CD4-positive, alpha-beta T cell (primary cell): ENCODE measurements at regions not wholly inside any gene's neighbourhood (a gene's known extent, or its start where the extent isn't known, plus 50 kb on each side); places are given as distances from the start of the nearest gene placed in this dataset.

Experiments used
- ATAC-seq: fragments of 200-7000 bp; cut with Tn5 transposase; one replicate; pipeline ENCODE4 v1.10.0; 2022; ENCODE audit warnings: mild to moderate bottlenecking; ENCODE audit not compliant: poor library complexity
- CTCF ChIA-PET: fragments of 350-600 bp; sonication (Branson Sonifier 250); formaldehyde crosslinking; loops from one replicate; lab custom pipeline; 2021; ENCODE audit warnings: antibody characterized with exemption, inconsistent platforms; lab: Charles Lee
- POLR2A ChIA-PET: fragments of 350-600 bp; sonication (Branson Sonifier 250); formaldehyde crosslinking; loops from one replicate; lab custom pipeline; 2021; ENCODE audit warnings: antibody characterized with exemption, inconsistent platforms; lab: Charles Lee
- DNase-seq, 14 experiments: peaks; one replicate each; pipeline ENCODE4 v3.0.0-alpha.2; 2013 to 2020; ENCODE audit warnings: mixed read lengths in 2 of 14
- H3K27ac ChIP-seq, 2 donors: one replicate each; pipeline versions ENCODE4 v1.5.1 to v1.7.0; 2013; ENCODE audit warnings: low read length in 2 of 2, low read depth in 1 of 2, mild to moderate bottlenecking in 1 of 2
- H3K27me3 ChIP-seq, 2 experiments: 1 replicate in 1 of 2; 2 replicates in 1 of 2; pipeline versions ENCODE4 v1.6.1 to v1.7.0; 2013; ENCODE audit warnings: low read length in 2 of 2, control low read depth in 1 of 2, mild to moderate bottlenecking in 1 of 2, moderate library complexity in 1 of 2; ENCODE audit not compliant: insufficient read depth in 2 of 2, control insufficient read depth in 1 of 2
- H3K36me3 ChIP-seq: one replicate; pipeline ENCODE4 v1.6.1; 2013; ENCODE audit warnings: low read length, control low read depth; ENCODE audit not compliant: insufficient read depth
- H3K4me1 ChIP-seq: one replicate; pipeline ENCODE4 v1.6.1; 2013; ENCODE audit warnings: low read length, control low read depth; ENCODE audit not compliant: insufficient read depth
- H3K4me3 ChIP-seq: one replicate; pipeline ENCODE4 v1.5.1; 2013; ENCODE audit warnings: mild to moderate bottlenecking, low read length, moderate library complexity
- H3K9me3 ChIP-seq, 2 experiments: 1 replicate in 1 of 2; 2 replicates in 1 of 2; pipeline versions ENCODE4 v1.6.1 to v1.7.0; 2013; ENCODE audit warnings: low read length in 2 of 2, mild to moderate bottlenecking in 2 of 2, control low read depth in 1 of 2, moderate library complexity in 1 of 2; ENCODE audit not compliant: control insufficient read depth in 1 of 2, insufficient read depth in 1 of 2
- H3K27ac Mint-ChIP-seq: one replicate; pipeline ENCODE4 v1.8.0; 2020; ENCODE audit warnings: mixed read lengths
- H3K27me3 Mint-ChIP-seq: one replicate; pipeline ENCODE4 v1.8.0; 2021; ENCODE audit warnings: mixed read lengths
- H3K36me3 Mint-ChIP-seq: one replicate; pipeline ENCODE4 v1.8.0; 2021; ENCODE audit warnings: low read depth, mixed read lengths
- H3K4me1 Mint-ChIP-seq: one replicate; pipeline ENCODE4 v1.8.0; 2021; ENCODE audit warnings: low read depth, mixed read lengths
- H3K4me3 Mint-ChIP-seq: one replicate; pipeline ENCODE4 v1.8.0; 2020; ENCODE audit warnings: mild to moderate bottlenecking, mixed read lengths
- H3K9me3 Mint-ChIP-seq: one replicate; pipeline ENCODE4 v1.8.0; 2020; ENCODE audit warnings: mixed read lengths
- intact Hi-C, 2 experiments: fragments of 100-400 bp; cut with DNase I in 1 of 2; cut with micrococcal nuclease in 1 of 2; formaldehyde crosslinking; loops; one replicate each; pipeline versions ENCODE4 v1.15.1 to v1.9.0; 2023 to 2025; cut with DNase I, micrococcal nuclease
- TF ChIP-seq, protein P1 (sequence below): fragments of 200-600 bp; IDR thresholded peaks from one replicate; pipeline ENCODE4 v1.8.0; 2022; ENCODE audit warnings: antibody characterized with exemption, mild to moderate bottlenecking

DNA sequence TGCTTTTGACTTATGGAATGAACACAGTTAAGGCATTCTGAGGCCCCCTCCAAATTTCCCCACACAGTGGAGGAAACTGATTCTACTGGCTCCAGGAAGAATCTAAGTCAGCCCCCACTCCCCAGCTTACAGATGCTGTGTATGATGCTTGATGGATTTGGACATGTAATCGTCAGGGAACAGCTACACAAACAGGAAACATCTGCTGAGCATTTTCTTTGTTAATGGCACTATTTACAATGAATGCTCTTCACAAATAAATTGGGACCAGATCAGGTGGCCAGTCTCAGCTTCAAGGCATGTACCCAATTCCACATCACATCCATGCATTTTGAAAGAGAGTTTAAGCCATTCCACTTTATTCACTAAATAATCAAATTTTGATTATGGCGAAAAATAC, 562.3 kb downstream of the SOX11 start:
- DNase-seq: no peak
- H3K4me3 ChIP-seq: no peak overlapping the region
- no peak for ATAC-seq
- ChIA-PET POLR2A (no interaction called here), CTCF (no interaction called here)
- no peaks in the 10 kb centered on the region for H3K4me1 ChIP-seq
- Mint-ChIP-seq H3K27ac (no peak overlapping the region), H3K4me3 (no peak overlapping the region), H3K9me3 (no peaks in the 10 kb centered on the region), H3K36me3 (no peaks in the 10 kb centered on the region), H3K4me1 (no peaks in the 10 kb centered on the region), H3K27me3 (no peaks in the 10 kb centered on the region)
- intact Hi-C loops: no loop called here
- TF ChIP-seq, protein P1, sequence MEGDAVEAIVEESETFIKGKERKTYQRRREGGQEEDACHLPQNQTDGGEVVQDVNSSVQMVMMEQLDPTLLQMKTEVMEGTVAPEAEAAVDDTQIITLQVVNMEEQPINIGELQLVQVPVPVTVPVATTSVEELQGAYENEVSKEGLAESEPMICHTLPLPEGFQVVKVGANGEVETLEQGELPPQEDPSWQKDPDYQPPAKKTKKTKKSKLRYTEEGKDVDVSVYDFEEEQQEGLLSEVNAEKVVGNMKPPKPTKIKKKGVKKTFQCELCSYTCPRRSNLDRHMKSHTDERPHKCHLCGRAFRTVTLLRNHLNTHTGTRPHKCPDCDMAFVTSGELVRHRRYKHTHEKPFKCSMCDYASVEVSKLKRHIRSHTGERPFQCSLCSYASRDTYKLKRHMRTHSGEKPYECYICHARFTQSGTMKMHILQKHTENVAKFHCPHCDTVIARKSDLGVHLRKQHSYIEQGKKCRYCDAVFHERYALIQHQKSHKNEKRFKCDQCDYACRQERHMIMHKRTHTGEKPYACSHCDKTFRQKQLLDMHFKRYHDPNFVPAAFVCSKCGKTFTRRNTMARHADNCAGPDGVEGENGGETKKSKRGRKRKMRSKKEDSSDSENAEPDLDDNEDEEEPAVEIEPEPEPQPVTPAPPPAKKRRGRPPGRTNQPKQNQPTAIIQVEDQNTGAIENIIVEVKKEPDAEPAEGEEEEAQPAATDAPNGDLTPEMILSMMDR: no peak
- H3K27me3 ChIP-seq: no peaks in the 10 kb centered on the region
- H3K36me3 ChIP-seq: no peaks in the 10 kb centered on the region
- no peak overlapping the region for H3K27ac ChIP-seq
- H3K9me3 ChIP-seq: no peaks in the 10 kb centered on the region

DNA sequence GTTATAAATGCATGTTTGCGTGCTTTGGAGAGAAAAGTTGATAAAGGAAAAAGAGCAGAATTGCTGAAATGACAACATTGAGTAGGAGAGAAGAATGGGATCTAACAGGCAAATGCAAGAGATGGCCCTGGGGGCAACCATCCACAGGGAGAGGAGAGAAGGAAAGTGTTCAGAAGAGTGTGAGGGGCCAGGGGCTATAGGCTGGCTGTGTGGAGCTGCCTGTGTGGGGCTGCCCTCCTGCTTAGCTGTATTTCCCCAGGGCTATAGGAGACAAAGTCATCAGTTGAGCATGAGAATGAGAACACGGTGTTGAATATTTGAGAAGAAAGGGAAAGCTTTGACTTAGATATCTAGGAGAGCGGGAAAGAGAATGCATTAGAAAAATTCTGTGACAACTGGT, 572.0 kb downstream of the SOX11 start:
- Histone ChIP-seq H3K9me3 (peaks cover 0 to 12% of the 10 kb centered on the region in 2 experiments), H3K36me3 (no peaks in the 10 kb centered on the region), H3K27ac (no peak overlapping the region), H3K4me3 (no peak overlapping the region), H3K4me1 (no peaks in the 10 kb centered on the region), H3K27me3 (no peaks in the 10 kb centered on the region)
- Mint-ChIP-seq H3K4me3 (no peak overlapping the region), H3K4me1 (no peaks in the 10 kb centered on the region), H3K36me3 (no peaks in the 10 kb centered on the region), H3K9me3 (no peaks in the 10 kb centered on the region), H3K27me3 (no peaks in the 10 kb centered on the region), H3K27ac (no peak overlapping the region)
- ATAC-seq (no peak), DNase-seq (no peak)
- ChIA-PET POLR2A (no interaction called here), CTCF (no interaction called here)
- intact Hi-C loops: no loop called here
- TF ChIP-seq, protein P1: no peak

DNA sequence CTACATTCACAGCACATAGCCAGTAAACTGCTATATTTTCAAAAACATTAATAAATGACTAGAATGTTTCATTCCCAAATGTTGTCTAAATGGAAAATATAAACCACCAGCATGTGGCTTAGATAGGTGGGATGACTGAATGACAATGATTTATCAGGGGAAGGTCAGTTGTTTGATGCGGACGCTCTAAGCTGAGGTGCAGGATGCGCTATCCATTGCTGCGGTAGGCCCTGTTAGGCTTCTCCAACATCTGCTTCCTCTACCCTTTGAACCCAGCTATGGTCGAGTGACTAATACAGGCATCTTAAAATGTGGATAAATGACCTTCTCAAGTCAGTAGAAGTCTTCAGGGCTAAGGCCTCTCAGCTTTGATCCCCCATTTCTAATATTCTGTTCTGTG, 584.2 kb downstream of the CMPK2 start:
- TF ChIP-seq, protein P1: no peak
- no peaks in the 10 kb centered on the region for H3K36me3 Mint-ChIP-seq
- H3K4me1 Mint-ChIP-seq: no peaks in the 10 kb centered on the region
- no peak overlapping the region for H3K27ac Mint-ChIP-seq
- ChIA-PET CTCF (no interaction called here), POLR2A (no interaction called here)
- no peaks in the 10 kb centered on the region for H3K27me3 Mint-ChIP-seq
- ATAC-seq: no peak
- Histone ChIP-seq H3K4me1 (no peaks in the 10 kb centered on the region), H3K36me3 (no peaks in the 10 kb centered on the region), H3K27me3 (no peaks in the 10 kb centered on the region), H3K27ac (no peak overlapping the region), H3K4me3 (no peak overlapping the region), H3K9me3 (peaks cover 0 to 12% of the 10 kb centered on the region in 2 experiments)
- no peak overlapping the region for H3K4me3 Mint-ChIP-seq
- no peaks in the 10 kb centered on the region for H3K9me3 Mint-ChIP-seq
- intact Hi-C loops: no loop called here
- DNase-seq: no peak
